ENCODE measurements at regions not wholly inside any gene's neighbourhood (a gene's known extent, or its start where the extent isn't known, plus 50 kb on each side); places are given as distances from the start of the nearest gene placed in this dataset.

DNA sequence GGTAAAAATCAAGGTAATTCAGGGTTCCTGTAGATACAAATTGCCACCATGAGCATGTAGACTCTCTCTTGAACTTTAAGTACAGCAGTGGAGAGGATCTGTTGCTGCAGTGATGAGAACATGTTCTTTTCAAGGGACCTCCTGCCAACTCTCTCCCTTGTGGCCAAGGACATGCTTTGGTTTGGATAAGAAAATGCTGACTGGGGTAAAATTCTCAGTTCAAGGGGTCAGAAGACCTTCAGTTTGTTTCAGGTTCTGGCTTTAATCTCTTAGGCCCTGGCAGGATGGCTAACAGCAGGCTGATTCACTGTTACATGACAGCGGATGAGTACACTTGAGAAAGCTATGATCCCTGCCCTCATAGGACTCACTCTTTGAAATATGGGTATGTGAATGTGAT is 299.2 kb upstream of the NMUR2 start:
- no peak overlapping the region for H3K4me3 Mint-ChIP-seq (ENCODE audit: unreplicated experiment)
- no peaks in the 10 kb centered on the region for H3K36me3 Mint-ChIP-seq (ENCODE audit: low read depth, unreplicated experiment)
- H3K27me3 Mint-ChIP-seq (ENCODE audit: unreplicated experiment): no peaks in the 10 kb centered on the region
- H3K9me3 Mint-ChIP-seq (ENCODE audit: unreplicated experiment): no peaks in the 10 kb centered on the region
- H3K4me1 Mint-ChIP-seq (ENCODE audit: unreplicated experiment): no peaks in the 10 kb centered on the region
- TF ChIP-seq, protein P1, sequence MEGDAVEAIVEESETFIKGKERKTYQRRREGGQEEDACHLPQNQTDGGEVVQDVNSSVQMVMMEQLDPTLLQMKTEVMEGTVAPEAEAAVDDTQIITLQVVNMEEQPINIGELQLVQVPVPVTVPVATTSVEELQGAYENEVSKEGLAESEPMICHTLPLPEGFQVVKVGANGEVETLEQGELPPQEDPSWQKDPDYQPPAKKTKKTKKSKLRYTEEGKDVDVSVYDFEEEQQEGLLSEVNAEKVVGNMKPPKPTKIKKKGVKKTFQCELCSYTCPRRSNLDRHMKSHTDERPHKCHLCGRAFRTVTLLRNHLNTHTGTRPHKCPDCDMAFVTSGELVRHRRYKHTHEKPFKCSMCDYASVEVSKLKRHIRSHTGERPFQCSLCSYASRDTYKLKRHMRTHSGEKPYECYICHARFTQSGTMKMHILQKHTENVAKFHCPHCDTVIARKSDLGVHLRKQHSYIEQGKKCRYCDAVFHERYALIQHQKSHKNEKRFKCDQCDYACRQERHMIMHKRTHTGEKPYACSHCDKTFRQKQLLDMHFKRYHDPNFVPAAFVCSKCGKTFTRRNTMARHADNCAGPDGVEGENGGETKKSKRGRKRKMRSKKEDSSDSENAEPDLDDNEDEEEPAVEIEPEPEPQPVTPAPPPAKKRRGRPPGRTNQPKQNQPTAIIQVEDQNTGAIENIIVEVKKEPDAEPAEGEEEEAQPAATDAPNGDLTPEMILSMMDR (IDR thresholded peaks at IDR 0.05; ENCODE audit: unreplicated experiment): no peak
- no peak overlapping the region for H3K27ac Mint-ChIP-seq (ENCODE audit: unreplicated experiment)
- DNase-seq (ENCODE audit: low spot score): no peak

DNA sequence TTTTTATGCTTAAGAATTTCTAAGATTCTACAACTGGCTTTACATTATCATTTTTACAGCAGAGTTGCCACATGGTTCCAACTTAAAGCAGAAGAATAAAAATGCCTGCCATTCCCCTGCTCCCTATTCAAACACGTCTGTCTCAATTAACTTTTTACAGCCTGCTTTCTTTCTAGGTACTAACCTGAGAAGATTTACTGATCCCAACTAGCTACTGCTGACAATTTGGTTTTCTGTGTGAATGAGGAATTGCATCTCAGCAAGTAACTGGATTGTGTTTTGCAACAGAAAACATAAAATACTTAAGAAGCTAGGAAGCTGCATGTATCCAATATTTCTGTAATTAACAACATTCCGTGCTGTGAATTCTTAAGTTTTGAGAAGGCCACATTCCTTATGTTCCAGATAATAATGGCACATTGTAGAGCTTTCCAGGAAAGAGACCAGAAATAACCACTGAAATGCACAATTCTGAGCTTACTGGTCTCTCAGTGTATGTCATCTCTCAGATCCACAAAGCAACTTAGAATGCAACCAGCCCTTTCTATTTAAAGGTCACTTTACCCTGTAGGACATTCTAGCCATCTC is 306.8 kb upstream of the NMUR2 start:
- Mint-ChIP-seq H3K36me3 (ENCODE audit: low read depth, unreplicated experiment) (no peaks in the 10 kb centered on the region), H3K9me3 (ENCODE audit: unreplicated experiment) (no peaks in the 10 kb centered on the region), H3K4me1 (ENCODE audit: unreplicated experiment) (no peaks in the 10 kb centered on the region), H3K4me3 (ENCODE audit: unreplicated experiment) (no peak overlapping the region), H3K27ac (ENCODE audit: unreplicated experiment) (no peak overlapping the region), H3K27me3 (ENCODE audit: unreplicated experiment) (no peaks in the 10 kb centered on the region)
- no peak for DNase-seq (ENCODE audit: low spot score)
- TF ChIP-seq, protein P1 (IDR thresholded peaks at IDR 0.05; ENCODE audit: unreplicated experiment): no peak

DNA sequence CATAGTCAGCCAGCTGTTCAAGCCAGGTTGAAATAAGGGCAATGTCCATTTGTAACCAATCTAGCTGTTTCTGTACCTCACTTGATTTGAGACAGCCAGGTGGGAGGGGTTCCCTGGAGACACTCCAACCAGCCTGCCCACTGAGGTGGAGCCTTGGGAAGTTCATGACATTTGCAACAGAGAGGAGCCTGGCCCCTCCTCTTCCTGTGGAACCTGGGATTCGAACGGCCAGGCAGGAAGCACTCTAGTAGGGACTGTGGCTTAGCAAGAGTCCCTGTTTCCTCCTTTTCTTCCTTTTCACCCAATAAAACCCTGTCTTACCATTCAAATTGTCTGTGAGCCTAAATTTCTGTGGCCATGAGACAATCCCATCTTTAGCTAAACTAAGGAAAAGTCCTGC is 312.3 kb upstream of the NMUR2 start:
- H3K4me1 Mint-ChIP-seq (ENCODE audit: unreplicated experiment): no peaks in the 10 kb centered on the region
- no peaks in the 10 kb centered on the region for H3K36me3 Mint-ChIP-seq (ENCODE audit: low read depth, unreplicated experiment)
- H3K4me3 Mint-ChIP-seq (ENCODE audit: unreplicated experiment): no peak overlapping the region
- H3K27ac Mint-ChIP-seq (ENCODE audit: unreplicated experiment): no peak overlapping the region
- TF ChIP-seq, protein P1 (IDR thresholded peaks at IDR 0.05; ENCODE audit: unreplicated experiment): no peak
- no peaks in the 10 kb centered on the region for H3K27me3 Mint-ChIP-seq (ENCODE audit: unreplicated experiment)
- no peak for DNase-seq (ENCODE audit: low spot score)
- H3K9me3 Mint-ChIP-seq (ENCODE audit: unreplicated experiment): no peaks in the 10 kb centered on the region

DNA sequence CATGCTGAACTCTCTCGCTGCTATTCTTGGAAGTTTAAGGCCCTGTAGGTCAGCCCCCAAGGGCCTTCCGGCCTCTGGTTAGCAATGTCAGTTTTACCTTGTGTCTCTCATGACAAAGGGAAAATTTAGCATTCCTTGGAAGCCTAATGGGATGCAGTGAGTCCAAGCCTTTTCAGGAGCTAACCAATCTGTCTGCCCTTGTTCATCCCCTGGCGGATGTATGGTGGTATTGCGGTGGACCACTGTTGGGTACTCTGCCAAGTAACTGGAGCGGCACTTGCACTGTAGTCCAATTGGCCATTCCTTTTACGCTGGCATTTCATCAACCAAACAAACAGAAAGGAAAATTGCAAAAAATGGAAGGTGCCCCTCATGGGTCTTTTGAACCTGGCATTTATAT is 318.4 kb upstream of the NMUR2 start:
- no peak for DNase-seq (ENCODE audit: low spot score)
- no peaks in the 10 kb centered on the region for H3K27me3 Mint-ChIP-seq (ENCODE audit: unreplicated experiment)
- TF ChIP-seq, protein P1 (IDR thresholded peaks at IDR 0.05; ENCODE audit: unreplicated experiment): no peak
- H3K4me1 Mint-ChIP-seq (ENCODE audit: unreplicated experiment): no peaks in the 10 kb centered on the region
- no peak overlapping the region for H3K4me3 Mint-ChIP-seq (ENCODE audit: unreplicated experiment)
- H3K27ac Mint-ChIP-seq (ENCODE audit: unreplicated experiment): no peak overlapping the region
- peaks cover 5% of the 10 kb centered on the region for H3K36me3 Mint-ChIP-seq (ENCODE audit: low read depth, unreplicated experiment)
- H3K9me3 Mint-ChIP-seq (ENCODE audit: unreplicated experiment): peaks cover 5% of the 10 kb centered on the region

DNA sequence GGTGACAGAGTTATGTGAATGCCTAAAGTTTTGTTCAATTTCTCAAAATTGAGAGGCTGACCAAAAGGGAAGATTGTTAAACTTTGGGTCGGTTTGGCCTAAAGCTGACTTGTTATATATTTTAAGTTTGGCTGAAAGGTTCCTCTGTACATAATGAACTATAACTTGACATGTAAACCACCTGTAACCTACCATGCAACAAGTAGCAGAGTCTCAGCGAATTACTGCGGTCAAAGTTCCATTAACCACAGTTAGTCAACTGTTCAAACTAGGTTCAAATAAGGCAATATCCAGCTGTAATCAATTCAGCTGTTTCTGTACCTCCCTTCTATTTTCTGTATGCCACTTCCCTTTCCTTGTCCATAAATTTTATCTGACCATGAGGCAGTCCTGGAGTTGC is 325.1 kb upstream of the NMUR2 start:
- TF ChIP-seq, protein P1 (IDR thresholded peaks at IDR 0.05; ENCODE audit: unreplicated experiment): no peak
- no peaks in the 10 kb centered on the region for H3K9me3 Mint-ChIP-seq (ENCODE audit: unreplicated experiment)
- H3K4me3 Mint-ChIP-seq (ENCODE audit: unreplicated experiment): no peak overlapping the region
- no peak overlapping the region for H3K27ac Mint-ChIP-seq (ENCODE audit: unreplicated experiment)
- no peaks in the 10 kb centered on the region for H3K36me3 Mint-ChIP-seq (ENCODE audit: low read depth, unreplicated experiment)
- peaks cover 1% of the 10 kb centered on the region for H3K27me3 Mint-ChIP-seq (ENCODE audit: unreplicated experiment)
- H3K4me1 Mint-ChIP-seq (ENCODE audit: unreplicated experiment): no peaks in the 10 kb centered on the region
- no peak for DNase-seq (ENCODE audit: low spot score)
